HepG2 (cell line): ENCODE measurements at regions not wholly inside any gene's neighbourhood (a gene's known extent, or its start where the extent isn't known, plus 50 kb on each side); places are given as distances from the start of the nearest gene placed in this dataset.

ENCODE experiments used
- ATAC-seq: fragments of 200-7000 bp; cut with Tn5 transposase; 3 replicates; pipeline ENCODE4 v1.9.1; 2020; ENCODE audit warnings: mild to moderate bottlenecking, moderate library complexity
- BruUV-seq: library from RNA; stranded (reverse); fragments of 400-500 nt; replicated peaks from 2 replicates; lab custom pipeline; 2021; lab: Mats Ljungman, UMichigan
- CTCF ChIA-PET: fragments of 300-600 bp; formaldehyde crosslinking; extraction: SDS; loops from one replicate; lab custom pipeline; 2021; ENCODE audit warnings: low total read pairs, inconsistent platforms, low intra/inter-chr PET ratio; lab: Yijun Ruan, JAX
- POLR2A ChIA-PET: fragments of 350-600 bp; sonication (Branson Sonifier 250); formaldehyde crosslinking; loops from one replicate; lab custom pipeline; 2020; ENCODE audit warnings: antibody characterized with exemption, inconsistent platforms; lab: Yijun Ruan, JAX
- DNase-seq: peaks from one replicate; pipeline ENCODE4 v3.0.0-alpha.2; 2015; ENCODE audit warnings: low spot score
- FAIRE-seq: peaks from 3 replicates; lab custom pipeline; 2011; peaks lifted over from hg19 to GRCh38; lab: Jason Lieb, UNC
- H2AFZ ChIP-seq: one replicate; pipeline ENCODE4 v1.6.1; 2011; ENCODE audit warnings: low read length, inconsistent platforms
- H3K27ac ChIP-seq: fragments of 300-600 bp; 3 replicates; pipeline ENCODE4 v1.8.0; 2011; ENCODE audit warnings: mixed run types, mild to moderate bottlenecking, mixed read lengths, low read length, inconsistent platforms; ENCODE audit not compliant: insufficient read depth; ENCODE audit errors: extremely low read length
- H3K27me3 ChIP-seq, 2 experiments: fragments of 200-600 bp in 1 of 2; 2 replicates in 1 of 2; 3 replicates in 1 of 2; pipeline versions ENCODE4 v1.6.0 to v1.8.0; 2011; ENCODE audit warnings: low read length in 2 of 2, mild to moderate bottlenecking in 2 of 2, moderate library complexity in 2 of 2, inconsistent platforms in 1 of 2; ENCODE audit not compliant: insufficient read depth in 2 of 2, control insufficient read depth in 1 of 2
- H3K36me3 ChIP-seq, 2 experiments: fragments of 200-600 bp in 1 of 2; replicated peaks in 1 of 2; 2 replicates in 1 of 2; 3 replicates in 1 of 2; pipeline versions ENCODE4 v1.5.1 to v1.8.0; 2011; ENCODE audit warnings: low read length in 2 of 2, inconsistent platforms in 1 of 2; ENCODE audit not compliant: insufficient read depth in 2 of 2, control insufficient read depth in 1 of 2
- H3K4me1 ChIP-seq: 2 replicates; pipeline ENCODE4 v1.5.1; 2012; ENCODE audit warnings: low read length, inconsistent platforms; ENCODE audit not compliant: insufficient read depth
- H3K4me2 ChIP-seq: 2 replicates; pipeline ENCODE4 v1.6.0; 2011; ENCODE audit warnings: low read depth, low read length, inconsistent platforms
- H3K4me3 ChIP-seq, 3 experiments: fragments of 200-600 bp in 1 of 3; sonication (generic), shearing (Covaris generic) in 1 of 3; replicated peaks in 1 of 3; 2 replicates each; pipeline ENCODE4 v1.5.1; 2011 to 2016; ENCODE audit warnings: low read length in 3 of 3, inconsistent platforms in 2 of 3, low read depth in 2 of 3, mild to moderate bottlenecking in 2 of 3, control low read depth in 1 of 3, mixed read lengths in 1 of 3; ENCODE audit not compliant: insufficient read depth in 1 of 3
- H3K79me2 ChIP-seq: one replicate; pipeline ENCODE4 v1.6.1; 2011; ENCODE audit warnings: low read length, inconsistent platforms; ENCODE audit not compliant: insufficient read depth
- H3K9ac ChIP-seq: 2 replicates; pipeline ENCODE4 v1.6.0; 2011; ENCODE audit warnings: mild to moderate bottlenecking, low read depth, low read length, inconsistent platforms; ENCODE audit not compliant: insufficient read depth
- H3K9me3 ChIP-seq: 2 replicates; pipeline ENCODE4 v1.5.1; 2012; ENCODE audit warnings: mild to moderate bottlenecking, low read length
- H4K20me1 ChIP-seq: 2 replicates; pipeline ENCODE4 v1.6.0; 2011; ENCODE audit warnings: inconsistent platforms, mild to moderate bottlenecking, low read length, moderate library complexity; ENCODE audit not compliant: insufficient read depth
- DMAP1 ChIP-seq: IDR thresholded peaks from 2 replicates; pipeline ENCODE4 v1.6.1; 2016
- GLI4 ChIP-seq: sonication (generic); formaldehyde crosslinking; IDR thresholded peaks from 2 replicates; pipeline ENCODE4 v1.5.1; 2020; ENCODE audit warnings: missing genetic modification reagents, mild to moderate bottlenecking, moderate library complexity, borderline replicate concordance
- MXI1 ChIP-seq: IDR thresholded peaks from 3 replicates; pipeline ENCODE4 v1.6.1; 2012; ENCODE audit warnings: low read depth, low read length, inconsistent platforms, borderline replicate concordance
- MYPOP ChIP-seq: sonication (generic); formaldehyde crosslinking; IDR thresholded peaks from 2 replicates; pipeline ENCODE4 v1.8.1; 2023; ENCODE audit warnings: mild to moderate bottlenecking, moderate library complexity, missing genetic modification reagents
- NRL ChIP-seq: sonication (generic); formaldehyde crosslinking; IDR thresholded peaks from 2 replicates; pipeline ENCODE4 v1.5.0; 2020; ENCODE audit warnings: missing genetic modification reagents, mild to moderate bottlenecking, moderate library complexity, borderline replicate concordance
- PHF20 ChIP-seq: sonication (generic); formaldehyde crosslinking; IDR thresholded peaks from 2 replicates; pipeline ENCODE4 v1.5.0; 2020; ENCODE audit warnings: mild to moderate bottlenecking, missing genetic modification reagents
- PLSCR1 ChIP-seq: sonication (generic); formaldehyde crosslinking; IDR thresholded peaks from 2 replicates; pipeline ENCODE4 v1.5.0; 2020; ENCODE audit warnings: missing genetic modification reagents, mild to moderate bottlenecking, borderline replicate concordance
- TARDBP ChIP-seq: sonication (generic); formaldehyde crosslinking; IDR thresholded peaks from 2 replicates; pipeline ENCODE4 v1.8.0; 2022; ENCODE audit warnings: mild to moderate bottlenecking, missing genetic modification reagents
- ZBTB44 ChIP-seq: sonication (generic); formaldehyde crosslinking; IDR thresholded peaks from 2 replicates; pipeline ENCODE4 v1.4.0; 2020; ENCODE audit warnings: missing genetic modification reagents
- ZMAT3 ChIP-seq: sonication (generic); formaldehyde crosslinking; conservative IDR thresholded peaks from 2 replicates; pipeline ENCODE4 v1.7.0; 2021; ENCODE audit warnings: missing genetic modification reagents
- ZNF574 ChIP-seq: sonication (generic); formaldehyde crosslinking; IDR thresholded peaks from 2 replicates; pipeline ENCODE4 v1.4.0; 2020; ENCODE audit warnings: missing genetic modification reagents
- ZNF740 ChIP-seq: sonication (generic); formaldehyde crosslinking; IDR thresholded peaks from 2 replicates; pipeline ENCODE4 v1.4.0; 2020; ENCODE audit warnings: missing genetic modification reagents
- ZSCAN25 ChIP-seq: sonication (generic); formaldehyde crosslinking; IDR thresholded peaks from 2 replicates; pipeline ENCODE4 v1.8.0; 2022; ENCODE audit warnings: mild to moderate bottlenecking, missing genetic modification reagents
- WGBS: methylation state at CpG from one replicate; pipeline ENCODE4 v1.1.6; 2017; ENCODE audit warnings: low lambda C conversion rate; 5-methylcytosine and 5-hydroxymethylcytosine counted together
- in situ Hi-C: cut with HindIII; loops from 2 replicates; pipeline ENCODE4 v1.10.0; 2017; ENCODE audit warnings: low pct_unique_long_range_greater_than_20kb; ENCODE audit not compliant: extremely low pct_ligation_motif_present
- intact Hi-C: fragments of 100-400 bp; cut with micrococcal nuclease; formaldehyde crosslinking; loops from one replicate; pipeline ENCODE4 v1.10.0; 2022; ENCODE audit not compliant: unreplicated experiment

- TF ChIP-seq MYPOP (CRISPR knock-in tag) (no peak), TARDBP (CRISPR knock-in tag) (no peak), PLSCR1 (CRISPR knock-in tag) (no peak)
Observed at GRCh38 chr11:87779276-87780067, 395.8 kb downstream of the RAB38 start (continued).

- no peaks in the 10 kb centered on the region for H3K4me1 ChIP-seq
- H3K4me2 ChIP-seq: no peak overlapping the region
- H3K79me2 ChIP-seq: no peaks in the 10 kb centered on the region
- H3K9me3 ChIP-seq: no peaks in the 10 kb centered on the region
- H3K4me3 ChIP-seq: no peak overlapping the region
- in situ Hi-C loops (no loop called here), intact Hi-C loops (no loop called here)
- H2AFZ ChIP-seq: no peak overlapping the region
- no peak for ATAC-seq
- no peaks in the 10 kb centered on the region for H4K20me1 ChIP-seq
- DNase-seq: no peak
- no peaks in the 10 kb centered on the region for H3K27me3 ChIP-seq
- ChIA-PET POLR2A (no interaction called here), CTCF (no interaction called here)
- H3K27ac ChIP-seq: no peak overlapping the region
- BruUV-seq: no TSS peak
- H3K36me3 ChIP-seq: no peaks in the 10 kb centered on the region
- 61% methylated on average over 2 of the region's 2 CpGs for WGBS
- H3K9ac ChIP-seq: no peak overlapping the region
- FAIRE-seq: no peak
- no peak for TF ChIP-seq ZBTB44
- no peak for TF ChIP-seq DMAP1
- no peak for TF ChIP-seq ZMAT3
- no peak for TF ChIP-seq GLI4
- TF ChIP-seq PLSCR1 (CRISPR knock-in tag): no peak
- no peak for TF ChIP-seq ZNF574 (CRISPR knock-in tag)
- TF ChIP-seq ZNF740: no peak
- no peak for TF ChIP-seq ZSCAN25 (CRISPR knock-in tag)
- no peak for TF ChIP-seq NRL
- TF ChIP-seq MXI1: no peak
- no peak for TF ChIP-seq PHF20 (CRISPR knock-in tag)
Observed at GRCh38 chr11:87778357-87778756, 396.9 kb downstream of the RAB38 start.
